GM21423 (cell line): ENCODE measurements at regions not wholly inside any gene's neighbourhood (a gene's known extent, or its start where the extent isn't known, plus 50 kb on each side); places are given as distances from the start of the nearest gene placed in this dataset.
"Not testable (repeated sequence)": the region's sequence is repeated elsewhere in the genome, so short reads cannot be mapped to it uniquely, and the experiment has no call there.

Source experiments
- ATAC-seq: cut with Tn5 transposase; IDR thresholded peaks from one replicate; pipeline ENCODE4 v1.9.1; 2021; ENCODE audit warnings: mild to moderate bottlenecking, moderate library complexity; ENCODE audit not compliant: unreplicated experiment

DNA sequence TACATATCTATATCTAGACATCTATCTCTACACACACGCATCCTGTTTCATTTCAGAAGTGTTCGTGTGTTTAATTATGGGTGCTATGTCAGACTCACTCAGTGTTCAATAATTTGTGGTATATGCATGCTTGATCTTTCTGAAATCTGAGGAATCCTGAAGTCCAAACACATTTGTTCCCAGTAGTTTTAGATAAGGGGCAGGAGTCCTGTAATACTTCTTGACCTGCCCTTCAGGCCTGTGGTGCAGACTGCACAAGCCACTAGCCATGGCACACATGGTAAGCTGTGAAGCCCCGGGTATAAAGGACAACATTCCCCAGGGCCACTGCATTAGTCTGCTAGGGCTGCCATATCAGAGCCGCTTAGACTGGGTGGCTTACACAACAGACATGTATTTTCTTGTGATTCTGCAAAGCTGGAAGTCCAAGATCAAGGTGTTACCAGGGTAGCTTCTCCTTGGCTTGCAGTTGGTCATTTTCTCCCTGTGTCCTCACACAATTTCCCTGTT lies 267.2 kb downstream of the RHOU start:
- ATAC-seq = no peak

DNA sequence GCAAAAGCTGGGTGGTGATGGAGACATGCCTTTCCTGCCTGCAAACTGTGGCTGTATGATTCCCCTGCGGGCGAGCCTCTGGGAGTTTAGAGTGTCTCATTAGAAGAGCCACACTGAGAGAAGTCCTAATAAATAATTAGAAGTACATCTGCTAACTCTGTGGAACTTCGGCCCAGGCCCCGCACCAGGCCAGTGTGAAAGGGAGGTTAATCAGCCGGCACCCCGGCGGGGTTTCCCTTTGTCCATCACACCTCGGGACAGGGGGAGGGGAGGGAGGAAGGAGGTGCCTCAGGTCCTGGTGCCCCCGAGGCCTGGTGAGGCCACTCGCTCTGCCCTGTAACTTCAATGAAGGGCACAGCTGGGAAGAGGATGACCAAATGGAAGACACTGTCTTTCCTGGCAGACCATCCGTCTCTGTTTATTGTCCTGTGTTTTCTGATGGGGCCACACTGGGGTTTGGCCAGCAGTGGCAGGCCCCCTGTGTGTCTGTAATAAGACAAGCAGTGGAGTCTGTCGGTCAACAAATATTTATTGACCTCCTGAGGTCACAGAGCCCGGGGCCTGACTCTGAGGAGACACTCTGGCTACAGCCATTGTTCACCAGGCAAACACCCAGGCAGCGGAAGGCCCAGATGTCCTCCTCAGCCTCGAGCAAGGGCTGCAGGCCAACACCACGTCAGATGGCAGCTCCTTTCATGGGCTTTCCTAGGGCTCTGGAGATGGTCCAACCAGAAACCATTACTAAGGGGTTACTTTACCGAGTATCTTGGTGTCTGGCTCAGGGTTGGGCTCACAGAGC lies 267.5 kb upstream of the RAB4A start:
- no peak for ATAC-seq

DNA sequence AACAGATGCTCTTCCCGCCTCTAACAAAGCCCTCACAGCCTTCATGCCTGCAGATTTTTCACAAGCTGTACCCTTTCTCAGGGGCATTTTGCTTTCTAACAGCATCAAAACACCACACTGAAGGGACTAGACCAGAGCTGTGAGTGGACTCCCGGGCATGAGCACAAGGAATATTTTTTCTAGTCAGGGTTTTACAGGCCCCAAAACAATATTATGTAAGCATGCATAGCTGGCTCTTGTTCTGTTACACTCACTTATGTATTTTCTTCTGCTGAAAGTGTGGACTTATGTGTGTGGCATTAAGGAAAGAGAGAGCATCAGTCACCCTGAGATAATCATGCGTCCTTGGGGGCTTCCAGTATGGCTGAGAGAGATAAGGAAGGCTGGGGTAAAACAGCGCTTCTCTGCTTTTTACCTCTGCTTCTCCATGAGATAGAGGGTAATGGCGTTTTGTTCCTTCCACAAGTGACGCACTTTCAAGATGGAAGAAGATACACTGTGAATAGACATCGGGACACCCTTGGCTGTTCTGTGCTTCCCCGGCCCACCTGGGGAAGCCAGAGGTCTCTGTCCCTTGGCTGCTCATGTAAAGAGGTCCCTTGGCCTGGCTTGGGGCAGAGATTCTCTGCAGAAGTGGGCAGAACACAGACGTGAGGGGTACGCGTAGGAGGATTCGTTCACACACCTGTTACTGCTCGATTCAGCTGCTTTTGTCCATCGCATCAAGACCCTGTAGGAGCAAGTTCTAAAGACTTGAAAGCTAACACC lies 266.7 kb upstream of the RAB4A start:
- ATAC-seq = no peak

DNA sequence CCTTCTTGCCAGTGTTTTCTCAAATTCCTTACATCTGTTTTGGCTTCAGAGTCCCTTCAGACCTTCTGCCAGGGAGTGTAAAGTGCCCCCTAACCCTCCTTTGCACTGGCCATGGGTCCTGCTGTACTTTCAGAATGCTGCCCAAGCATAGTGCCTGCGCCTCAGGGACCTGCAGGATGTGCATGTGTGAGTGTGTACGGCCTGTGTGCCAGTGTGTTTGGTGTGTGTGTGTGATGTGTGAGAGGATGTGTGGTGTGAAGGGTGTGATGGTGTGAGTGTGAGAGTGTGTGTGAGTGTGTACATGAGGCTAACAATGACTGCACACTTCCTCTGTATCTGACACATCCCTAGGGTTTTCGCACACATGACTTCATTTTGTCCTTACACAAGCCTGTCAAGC lies 265.8 kb upstream of the RAB4A start:
- ATAC-seq = no peak

DNA sequence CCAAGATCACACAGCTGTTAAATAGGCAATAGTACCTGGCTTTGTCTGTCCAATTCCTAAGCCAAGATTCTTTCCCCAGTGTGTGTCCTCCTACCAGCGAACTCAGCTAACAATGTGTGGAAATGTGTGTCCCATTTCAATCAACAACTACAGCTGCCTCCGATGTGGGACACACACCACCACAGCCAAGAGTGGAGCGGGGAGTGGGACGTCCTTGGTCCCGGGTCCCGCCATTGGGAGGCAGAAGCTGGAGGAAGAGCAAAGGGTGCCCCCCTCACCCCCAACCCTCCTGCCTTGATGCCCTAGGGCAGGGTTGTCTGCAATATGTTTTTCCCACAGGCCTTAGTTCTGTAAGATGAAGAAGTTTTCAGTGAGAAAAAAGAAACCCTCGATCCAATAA lies 265.4 kb upstream of the RAB4A start:
- no peak for ATAC-seq

DNA sequence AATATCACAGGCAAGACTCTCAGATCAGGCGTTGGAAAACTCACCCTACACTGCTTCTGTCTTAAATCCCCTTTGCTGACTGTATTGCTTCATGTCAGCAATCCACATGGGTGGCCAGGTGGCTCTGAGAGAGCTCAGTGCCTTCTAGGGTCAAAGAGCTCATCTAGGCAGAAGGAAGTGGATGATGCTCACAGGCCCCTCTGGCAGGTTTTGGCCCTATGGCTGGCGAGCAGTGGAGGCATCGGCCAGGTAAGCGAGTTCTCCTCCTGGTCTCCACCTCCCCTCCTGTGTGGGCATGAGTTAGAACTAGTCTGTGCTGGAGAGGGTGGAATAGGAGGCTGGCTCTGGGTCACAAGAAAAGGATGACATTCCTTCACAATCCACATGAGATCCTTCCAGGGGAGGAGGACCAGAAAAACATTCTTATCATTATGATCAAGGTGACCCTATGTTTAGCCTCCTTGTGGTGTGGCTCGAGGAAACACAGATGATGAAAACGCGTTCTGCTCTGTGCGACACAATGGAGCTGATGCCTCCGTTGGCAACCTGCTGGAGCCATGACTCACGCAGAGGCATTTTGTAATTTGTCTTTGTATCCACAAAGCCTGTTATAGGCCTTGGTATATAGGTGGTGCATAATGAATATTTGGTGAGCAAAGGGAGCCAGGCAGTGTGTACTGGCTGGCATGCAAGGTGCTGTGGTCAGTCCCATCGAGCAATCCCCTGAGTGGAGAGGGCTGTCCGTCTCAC lies 264.6 kb upstream of the RAB4A start:
- ATAC-seq = no peak

DNA sequence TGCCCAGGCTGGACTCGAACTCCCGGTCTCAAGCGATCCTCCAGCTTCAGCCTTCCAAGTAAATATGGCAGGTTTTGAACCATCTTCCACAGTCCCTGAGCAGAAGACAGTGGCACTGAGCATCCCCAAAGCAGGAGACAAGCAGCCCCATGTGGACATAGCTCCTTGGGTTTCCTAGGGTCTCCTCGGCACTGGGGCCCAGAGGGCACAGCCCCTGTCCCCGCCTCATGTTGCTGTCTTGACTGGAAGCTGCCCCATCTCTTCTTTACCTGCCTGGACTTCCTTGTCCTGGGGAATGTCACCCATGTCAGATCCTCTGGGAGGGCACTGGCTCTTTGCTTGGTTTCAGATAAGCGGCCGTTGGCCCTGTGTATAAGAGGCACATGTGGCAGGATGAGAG lies 263.7 kb upstream of the RAB4A start:
- ATAC-seq = no peak

DNA sequence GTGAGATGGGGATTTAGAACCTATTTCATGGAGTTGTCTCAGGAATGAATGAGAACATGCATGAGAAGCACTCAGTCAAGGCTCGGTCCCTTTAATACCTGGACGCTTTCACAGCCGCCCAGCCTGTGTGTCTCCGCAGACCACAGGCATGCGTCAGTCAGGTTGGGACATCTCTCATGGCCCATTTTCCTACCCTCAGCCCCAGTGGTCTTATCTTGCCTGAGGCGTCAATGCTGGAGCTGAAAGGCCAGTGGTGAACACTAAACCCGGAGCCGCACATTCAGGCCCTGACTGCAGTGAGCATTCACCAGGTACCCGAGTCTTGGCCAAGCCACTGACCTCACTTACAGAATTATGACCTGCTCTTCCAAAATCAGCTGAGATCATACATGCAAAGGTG lies 263.2 kb upstream of the RAB4A start:
- ATAC-seq = no peak

DNA sequence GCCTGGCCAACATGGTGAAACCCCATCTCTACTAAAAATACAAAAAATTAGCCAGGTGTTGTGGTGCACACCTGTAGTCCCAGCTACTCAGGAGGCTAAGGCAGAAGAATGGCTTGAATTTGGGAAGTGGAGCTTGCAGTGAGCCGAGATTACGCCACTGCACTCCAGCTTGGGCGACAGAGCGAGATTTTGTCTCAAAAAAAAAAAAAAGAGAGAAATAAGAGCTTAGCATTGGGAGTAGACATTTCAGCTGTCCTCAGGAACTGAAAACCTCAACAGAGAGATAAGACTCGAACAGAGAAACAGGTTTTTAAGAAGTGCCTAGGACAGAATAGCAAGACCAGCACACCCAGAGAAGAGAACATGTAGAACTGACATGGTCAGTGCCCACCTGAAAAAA lies 262.6 kb upstream of the RAB4A start:
- ATAC-seq = not testable (repeated sequence)

DNA sequence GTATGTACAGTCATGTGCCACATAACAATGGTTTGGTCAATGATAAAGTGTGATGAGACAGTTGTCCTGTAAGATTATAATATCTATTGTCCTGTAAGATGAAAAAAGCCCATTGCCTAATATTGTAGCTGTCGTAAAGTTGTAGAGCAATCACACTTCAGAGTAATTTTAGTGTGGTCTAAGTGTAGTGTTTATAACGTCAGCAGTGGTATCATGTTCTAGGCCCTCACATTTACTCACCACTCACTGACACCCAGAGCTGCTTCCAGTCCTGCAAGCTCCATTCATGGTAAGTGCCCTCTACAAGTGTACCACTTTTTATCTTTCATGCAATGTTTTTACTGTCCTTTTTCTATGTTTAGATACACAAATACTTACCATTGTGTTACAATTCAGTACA lies 259.9 kb upstream of the RAB4A start:
- ATAC-seq = no peak

DNA sequence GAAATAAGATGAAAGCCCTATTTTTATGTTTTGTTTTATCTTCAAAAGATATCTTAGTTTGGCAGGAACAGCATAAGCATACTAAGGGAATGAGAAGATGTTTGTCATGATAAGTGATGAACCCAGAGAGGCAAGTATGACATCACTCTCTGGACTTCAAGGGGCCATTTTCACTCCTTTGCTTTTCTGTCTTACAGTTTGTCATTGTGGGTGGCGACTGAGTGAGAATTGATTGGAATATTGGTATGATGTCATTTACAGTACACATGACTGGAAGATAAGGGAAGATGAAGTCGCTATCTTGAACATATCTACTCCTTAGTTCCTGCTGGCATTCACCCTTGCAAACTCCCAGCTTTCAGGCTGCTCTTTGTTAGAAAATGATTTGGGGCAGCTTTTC lies 258.1 kb upstream of the RAB4A start:
- no peak for ATAC-seq

DNA sequence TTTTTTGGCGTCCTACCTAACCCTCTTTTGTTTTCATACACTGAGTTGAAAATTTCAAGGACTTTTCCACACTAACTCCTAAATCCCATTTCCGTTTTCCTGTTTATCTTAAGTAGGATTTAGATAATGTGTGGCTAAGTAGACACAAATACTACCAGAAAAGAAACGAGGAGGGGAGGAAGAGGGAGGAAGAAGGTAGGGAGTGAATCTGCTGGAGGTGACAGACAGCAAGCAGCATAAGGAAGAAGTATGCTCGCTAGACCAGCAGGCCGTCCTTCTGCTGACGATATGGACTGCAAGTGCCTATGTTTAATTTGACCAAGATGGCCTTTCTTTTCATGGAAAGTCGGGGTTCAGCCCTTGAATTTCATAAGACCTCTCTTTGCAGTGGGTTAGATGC lies 256.9 kb upstream of the RAB4A start:
- no peak for ATAC-seq

DNA sequence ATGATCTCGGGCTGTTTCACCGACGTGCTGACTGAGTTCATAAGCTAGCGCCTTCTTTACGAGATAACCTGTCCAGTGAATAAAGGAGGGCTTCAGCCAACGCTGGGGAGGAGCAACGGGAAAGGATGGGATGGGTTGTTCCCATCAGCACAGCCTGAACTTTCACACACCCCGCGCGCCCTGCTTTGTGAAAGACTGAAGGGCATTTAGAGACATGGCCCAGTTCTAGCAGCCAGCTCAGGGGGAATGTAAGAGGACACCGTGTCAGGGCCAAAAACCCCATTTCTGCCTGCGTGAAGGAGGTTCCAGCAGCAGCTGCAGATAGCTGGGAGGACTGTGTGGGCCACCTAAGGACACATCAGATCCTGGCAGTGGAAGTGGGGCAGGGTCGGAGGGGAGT lies 255.1 kb upstream of the RAB4A start:
- ATAC-seq = no peak

DNA sequence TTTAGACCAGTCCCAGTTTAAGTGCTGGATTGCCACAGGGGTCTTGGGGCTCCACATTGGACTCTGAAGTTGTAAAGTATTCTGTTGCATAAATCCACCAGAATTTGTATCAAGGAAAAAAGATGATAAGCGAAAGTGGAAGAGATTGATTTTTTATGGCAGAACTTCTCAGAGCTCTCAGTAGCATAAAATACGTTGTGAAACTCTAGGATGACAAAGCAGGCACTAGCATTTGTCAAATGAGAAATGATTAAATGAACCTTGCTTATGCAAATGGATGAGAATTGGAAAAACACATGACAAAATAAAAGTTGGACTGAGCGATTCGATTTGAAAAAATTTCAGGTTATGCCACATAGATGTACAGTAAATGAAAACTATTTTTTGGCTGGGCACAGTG lies 253.8 kb upstream of the RAB4A start:
- ATAC-seq = no peak

DNA sequence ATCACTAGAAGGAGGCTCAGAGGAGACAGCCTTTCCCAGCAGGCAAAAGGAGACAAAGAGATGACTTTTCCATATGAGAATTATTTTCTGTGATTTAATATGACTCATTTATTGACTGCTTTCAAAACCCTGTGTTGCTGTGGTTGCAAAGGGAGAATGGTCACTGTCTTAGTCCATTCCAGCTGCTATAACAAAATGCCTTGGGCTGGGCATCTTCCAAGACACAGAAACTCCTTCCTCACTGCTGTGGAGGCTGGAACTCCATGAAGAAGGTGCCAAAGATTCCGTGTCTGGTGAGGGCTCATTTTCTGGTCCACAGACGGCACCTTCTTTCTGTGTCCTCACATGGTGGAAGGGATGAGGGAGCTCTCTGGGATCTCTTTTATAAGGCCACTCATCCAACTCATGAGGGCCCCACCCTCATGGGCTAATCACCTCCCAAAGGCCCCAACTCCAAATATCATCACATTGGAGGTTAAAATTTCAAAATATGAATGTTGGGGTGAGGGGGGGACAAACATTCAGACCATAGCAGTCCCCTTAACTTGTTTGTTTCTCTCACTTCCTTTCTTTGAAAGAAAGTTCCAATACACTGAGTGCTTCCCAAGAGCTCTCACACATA lies 252.1 kb upstream of the RAB4A start:
- ATAC-seq = no peak

DNA sequence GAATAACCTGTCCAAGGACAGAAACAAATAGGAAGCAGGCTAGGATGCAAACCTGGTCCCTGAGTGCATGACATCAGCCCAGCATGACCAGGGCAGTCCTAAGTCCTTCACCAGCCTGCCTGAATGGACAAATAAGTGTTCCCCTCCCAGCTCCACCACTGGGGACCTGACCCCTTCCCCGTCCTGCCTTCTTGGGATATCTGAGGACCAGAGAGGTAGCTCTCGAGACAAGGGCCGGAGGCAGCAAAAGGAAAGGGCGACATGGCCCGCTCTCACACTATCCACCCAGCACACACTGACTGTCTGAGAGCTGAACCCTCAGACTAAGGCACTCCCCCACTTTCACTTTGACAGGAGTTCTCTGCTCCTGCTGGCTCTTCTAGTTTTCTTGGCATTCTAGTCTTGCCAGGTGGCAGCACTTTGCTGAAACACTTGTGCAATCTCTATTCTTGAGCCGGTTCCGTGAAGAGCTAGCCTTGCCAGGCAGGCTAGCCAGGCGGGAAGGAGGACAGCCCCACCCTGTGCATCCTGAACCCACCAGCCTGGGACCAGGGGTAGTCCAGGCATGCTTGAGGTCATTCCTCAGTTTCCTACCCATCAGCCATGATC lies 251.1 kb upstream of the RAB4A start:
- no peak for ATAC-seq

DNA sequence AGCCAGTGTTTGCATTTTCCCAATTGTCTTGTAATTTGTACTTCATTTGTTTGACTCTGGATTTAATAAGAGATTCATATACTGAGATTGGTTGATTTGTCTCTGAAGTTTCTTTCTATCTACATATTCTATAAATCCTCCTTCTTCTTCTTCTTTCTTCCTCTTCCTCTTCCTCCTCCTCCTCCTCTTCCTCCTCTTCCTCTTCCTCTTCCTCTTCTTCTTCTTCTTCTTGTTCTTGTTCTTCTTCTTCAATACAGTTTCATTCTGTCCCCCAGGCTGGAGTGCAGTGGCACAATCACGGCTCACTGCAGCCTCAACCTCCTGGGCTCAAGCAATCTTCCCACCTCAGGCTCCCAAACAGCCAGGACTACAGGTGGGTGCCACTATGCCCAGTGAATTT lies 249.9 kb upstream of the RAB4A start:
- ATAC-seq = not testable (repeated sequence)

DNA sequence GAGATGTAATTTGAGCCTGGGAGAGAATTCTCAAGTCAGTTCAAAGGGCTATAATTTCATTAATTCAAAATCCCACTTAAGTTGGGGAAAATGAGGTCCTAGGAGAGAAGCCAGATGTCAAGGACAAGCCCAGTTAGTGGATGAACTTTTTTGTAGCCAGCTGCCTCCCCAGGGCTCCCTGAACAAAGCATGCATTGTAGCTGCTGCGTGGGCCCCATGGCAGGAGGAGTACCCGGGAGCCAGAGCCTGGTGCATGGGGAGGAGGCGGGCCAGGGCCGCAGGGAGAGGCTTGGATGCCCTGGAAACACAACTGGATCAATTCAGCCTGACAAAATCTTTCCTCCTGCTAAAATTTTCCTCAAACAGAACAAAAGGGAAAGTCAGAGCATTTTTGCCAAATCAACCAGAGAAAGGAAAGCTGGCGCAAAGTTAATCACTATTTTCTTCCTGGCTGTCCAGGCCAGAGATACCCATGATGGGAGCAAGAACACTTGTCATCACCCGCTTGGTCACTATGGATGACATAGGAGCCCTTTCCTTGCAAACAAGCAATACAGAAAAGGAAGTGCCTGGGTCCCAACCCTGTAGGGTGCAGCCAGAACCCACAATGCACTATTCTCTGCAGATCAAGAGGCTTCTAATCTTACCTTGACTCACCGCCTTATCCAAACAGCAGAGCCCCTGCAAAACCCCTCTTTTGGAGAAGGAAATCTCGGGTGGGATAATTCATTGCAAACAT lies 248.1 kb upstream of the RAB4A start:
- ATAC-seq = no peak

DNA sequence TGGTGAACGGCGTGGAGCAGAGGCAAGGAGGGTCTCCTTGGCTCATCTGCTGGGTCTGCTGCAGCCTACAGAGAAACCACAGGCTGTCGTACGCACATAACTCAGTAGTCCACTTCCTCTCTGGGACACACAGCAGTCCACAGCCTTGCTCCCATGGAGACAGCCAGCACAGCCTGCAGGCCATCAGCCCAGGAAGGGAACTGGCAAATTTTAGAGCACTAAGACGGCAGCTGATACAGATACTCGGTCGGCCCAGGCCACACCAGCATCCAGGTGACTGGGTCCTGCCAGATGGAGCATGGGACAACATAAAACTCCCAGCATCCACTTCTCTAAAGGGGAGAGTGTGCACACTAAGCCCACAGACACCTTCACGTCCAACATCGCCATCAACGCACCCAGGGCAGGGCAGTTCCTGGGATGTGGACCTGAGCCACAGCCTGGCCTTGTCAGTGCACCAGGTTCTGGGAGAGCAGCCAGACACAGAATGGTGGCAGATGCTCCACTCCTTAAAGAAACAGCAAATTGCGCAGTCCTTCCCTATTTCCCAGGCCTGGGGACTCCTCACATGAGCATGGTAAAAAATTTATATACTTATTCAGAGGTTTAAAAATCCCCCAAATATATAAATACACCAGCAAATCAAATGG lies 247.1 kb upstream of the RAB4A start:
- no peak for ATAC-seq
